ENCODE measurements at regions not wholly inside any gene's neighbourhood (a gene's known extent, or its start where the extent isn't known, plus 50 kb on each side); places are given as distances from the start of the nearest gene placed in this dataset.

GRCh38 chr4:94152466-94152865, 55.2 kb upstream of the SMARCAD1 start:
- TF ChIP-seq MXI1 (IDR thresholded peaks at IDR 0.05; ENCODE audit: low read depth, low read length) = no peak
- TF ChIP-seq RAD21 (IDR thresholded peaks at IDR 0.05; ENCODE audit: low read length) = no peak
- TF ChIP-seq EZH2phosphoT487 (IDR thresholded peaks at IDR 0.05; ENCODE audit: borderline replicate concordance, low read depth) = no peak
- no peak for TF ChIP-seq SMC3 (IDR thresholded peaks at IDR 0.05; ENCODE audit: low read depth, low read length)
- no peak for TF ChIP-seq RFX5 (IDR thresholded peaks at IDR 0.05; ENCODE audit: low read length)
- TF ChIP-seq POLR2AphosphoS5 (IDR thresholded peaks at IDR 0.05; ENCODE audit: low read depth, low read length) = no peak
- TF ChIP-seq TCF12 (IDR thresholded peaks at IDR 0.05) = no peak

Measured in SK-N-SH (cell line).